H9 (cell line): ENCODE measurements at regions not wholly inside any gene's neighbourhood (a gene's known extent, or its start where the extent isn't known, plus 50 kb on each side); places are given as distances from the start of the nearest gene placed in this dataset.

Source experiments
- DNase-seq: peaks from one replicate; pipeline ENCODE4 v3.0.0-alpha.2; 2017
- H2AFZ ChIP-seq: one replicate; pipeline ENCODE4 v1.6.1; 2013; ENCODE audit warnings: mild to moderate bottlenecking, low read length, control low read depth, moderate library complexity
- H2AK5ac ChIP-seq: 2 replicates; pipeline ENCODE4 v1.6.1; 2013; ENCODE audit warnings: low read length, control low read depth, mixed read lengths; ENCODE audit not compliant: insufficient read length
- H2BK120ac ChIP-seq: one replicate; pipeline ENCODE4 v1.6.1; 2013; ENCODE audit warnings: low read depth, mild to moderate bottlenecking, low read length, control low read depth, inconsistent platforms; ENCODE audit not compliant: poor library complexity, severe bottlenecking
- H2BK12ac ChIP-seq: 2 replicates; pipeline ENCODE4 v1.6.1; 2013; ENCODE audit warnings: low read length, control low read depth, mixed read lengths, low read depth; ENCODE audit not compliant: insufficient read length
- H2BK15ac ChIP-seq: 2 replicates; pipeline ENCODE4 v1.6.1; 2013; ENCODE audit warnings: low read depth, low read length, control low read depth
- H2BK20ac ChIP-seq: one replicate; pipeline ENCODE4 v1.6.1; 2013; ENCODE audit warnings: low read depth, mild to moderate bottlenecking, low read length, control low read depth, inconsistent platforms; ENCODE audit not compliant: poor library complexity, severe bottlenecking
- H2BK5ac ChIP-seq: 2 replicates; pipeline ENCODE4 v1.6.1; 2013; ENCODE audit warnings: low read length, control low read depth, mixed read lengths; ENCODE audit not compliant: insufficient read length
- H3K14ac ChIP-seq: 2 replicates; pipeline ENCODE4 v1.6.1; 2013; ENCODE audit warnings: low read length, control low read depth; ENCODE audit not compliant: insufficient read depth
- H3K18ac ChIP-seq: 2 replicates; pipeline ENCODE4 v1.6.1; 2013; ENCODE audit warnings: low read depth, mild to moderate bottlenecking, mixed read lengths, low read length, control low read depth; ENCODE audit not compliant: insufficient read length
- H3K23ac ChIP-seq: 2 replicates; pipeline ENCODE4 v1.6.1; 2013; ENCODE audit warnings: low read length, control low read depth, mixed read lengths, low read depth; ENCODE audit not compliant: insufficient read length
- H3K23me2 ChIP-seq: 2 replicates; pipeline ENCODE4 v1.6.1; 2013; ENCODE audit warnings: low read depth, mild to moderate bottlenecking, mixed read lengths, low read length, control low read depth; ENCODE audit not compliant: insufficient read length, poor library complexity, severe bottlenecking
- H3K27ac ChIP-seq: 2 replicates; pipeline ENCODE4 v1.5.1; 2013; ENCODE audit warnings: low read length, control low read depth, mixed read lengths, low read depth; ENCODE audit not compliant: insufficient read length
- H3K27me3 ChIP-seq: 2 replicates; pipeline ENCODE4 v1.6.1; 2013; ENCODE audit warnings: low read length, control low read depth, inconsistent platforms; ENCODE audit not compliant: insufficient read depth
- H3K4ac ChIP-seq: 2 replicates; pipeline ENCODE4 v1.6.1; 2013; ENCODE audit warnings: low read depth, mild to moderate bottlenecking, control low read depth, inconsistent platforms, low read length, moderate library complexity
- H3K4me1 ChIP-seq: 2 replicates; pipeline ENCODE4 v1.6.1; 2013; ENCODE audit warnings: low read length, control low read depth, inconsistent platforms; ENCODE audit not compliant: insufficient read depth
- H3K4me2 ChIP-seq: 2 replicates; pipeline ENCODE4 v1.6.1; 2013; ENCODE audit warnings: low read length, control low read depth, mixed read lengths; ENCODE audit not compliant: insufficient read length, insufficient read depth
- H3K56ac ChIP-seq: 2 replicates; pipeline ENCODE4 v1.6.1; 2013; ENCODE audit warnings: low read depth, mild to moderate bottlenecking, mixed read lengths, low read length, control low read depth; ENCODE audit not compliant: insufficient read length
- H3K79me1 ChIP-seq: 2 replicates; pipeline ENCODE4 v1.6.1; 2013; ENCODE audit warnings: low read depth, mild to moderate bottlenecking, moderate library complexity, low read length, control low read depth, inconsistent platforms; ENCODE audit not compliant: insufficient read depth, poor library complexity, severe bottlenecking
- H3K79me2 ChIP-seq: 2 replicates; pipeline ENCODE4 v1.6.1; 2013; ENCODE audit warnings: low read length, control low read depth, inconsistent platforms; ENCODE audit not compliant: insufficient read depth
- H3K9ac ChIP-seq: 2 replicates; pipeline ENCODE4 v1.6.1; 2013; ENCODE audit warnings: low read length, control low read depth, mixed read lengths; ENCODE audit not compliant: insufficient read length; ENCODE audit errors: extremely low read depth
- H3K9me3 ChIP-seq: one replicate; pipeline ENCODE4 v1.6.1; 2013; ENCODE audit warnings: low read depth, low read length, inconsistent platforms; ENCODE audit not compliant: control insufficient read depth
- H3T11ph ChIP-seq: one replicate; pipeline ENCODE4 v1.6.1; 2013; ENCODE audit warnings: mild to moderate bottlenecking, low read length, control low read depth, inconsistent platforms
- H4K20me1 ChIP-seq: one replicate; pipeline ENCODE4 v1.6.1; 2013; ENCODE audit not compliant: control insufficient read depth, insufficient read length, insufficient read depth
- H4K5ac ChIP-seq: 2 replicates; pipeline ENCODE4 v1.6.1; 2013; ENCODE audit warnings: low read depth, mild to moderate bottlenecking, mixed read lengths, low read length, control low read depth; ENCODE audit not compliant: insufficient read length
- H4K8ac ChIP-seq: replicated peaks from 2 replicates; pipeline ENCODE4 v1.6.1; 2013; ENCODE audit warnings: low read length, control low read depth, mixed read lengths, low read depth; ENCODE audit not compliant: insufficient read length
- H4K91ac ChIP-seq: 2 replicates; pipeline ENCODE4 v1.6.1; 2013; ENCODE audit warnings: low read depth, mild to moderate bottlenecking, moderate library complexity, mixed read lengths, low read length, control low read depth; ENCODE audit not compliant: insufficient read length
- H3K27ac Mint-ChIP-seq, 3 experiments: 2 replicates in 2 of 3; 3 replicates in 1 of 3; pipeline ENCODE4 v1.8.0; 2020 to 2021; ENCODE audit warnings: mixed read lengths in 3 of 3, mild to moderate bottlenecking in 1 of 3, moderate library complexity in 1 of 3
- H3K27me3 Mint-ChIP-seq: 2 replicates; pipeline ENCODE4 v1.8.0; 2021; ENCODE audit warnings: low read depth, mild to moderate bottlenecking, moderate library complexity, mixed read lengths
- H3K36me3 Mint-ChIP-seq, 3 experiments: 2 replicates in 2 of 3; 3 replicates in 1 of 3; pipeline ENCODE4 v1.8.0; 2020 to 2021; ENCODE audit warnings: low read depth in 3 of 3, mixed read lengths in 3 of 3; ENCODE audit not compliant: insufficient read depth in 1 of 3
- H3K4me1 Mint-ChIP-seq, 2 experiments: 2 replicates each; pipeline ENCODE4 v1.8.0; 2020; ENCODE audit warnings: mixed read lengths in 2 of 2
- H3K4me3 Mint-ChIP-seq, 2 experiments: 2 replicates in 1 of 2; 3 replicates in 1 of 2; pipeline ENCODE4 v1.8.0; 2020 to 2021; ENCODE audit warnings: mild to moderate bottlenecking in 2 of 2, mixed read lengths in 2 of 2, moderate library complexity in 1 of 2
- H3K9me3 Mint-ChIP-seq, 2 experiments: 2 replicates in 1 of 2; 3 replicates in 1 of 2; pipeline ENCODE4 v1.8.0; 2020; ENCODE audit warnings: mild to moderate bottlenecking in 2 of 2, mixed read lengths in 2 of 2, moderate library complexity in 1 of 2
- CTCF ChIP-seq: fragments of 200-600 bp; sonication (generic); conservative IDR thresholded peaks from 3 replicates; pipeline ENCODE4 v1.8.0; 2021; ENCODE audit warnings: antibody characterized with exemption, mild to moderate bottlenecking
- WGBS: extraction: QIAGEN DNeasy Blood & Tissue Kit; methylation state at CpG from one replicate; pipeline ENCODE4 v1.1.7; 2013; ENCODE audit warnings: missing lambda C conversion rate, low lambda C conversion rate, mixed read lengths; ENCODE audit not compliant: insufficient read length; ENCODE audit errors: extremely low coverage; 5-methylcytosine and 5-hydroxymethylcytosine counted together

GRCh38 chr5:20497356-20497755 lies 509.4 kb upstream of the CDH18 start:
- Histone ChIP-seq H2BK15ac (no peak overlapping the region), H2AK5ac (no peak overlapping the region), H3K27ac (no peak overlapping the region), H4K8ac (no peak overlapping the region), H3K27me3 (no peaks in the 10 kb centered on the region), H2AFZ (no peak overlapping the region), H3K18ac (no peak overlapping the region), H3K4me2 (no peak overlapping the region), H3K9ac (no peak overlapping the region), H3K56ac (no peak overlapping the region), H2BK5ac (no peak overlapping the region), H4K5ac (no peak overlapping the region), H3K9me3 (no peaks in the 10 kb centered on the region), H3K4me1 (no peaks in the 10 kb centered on the region), H2BK20ac (no peak overlapping the region), H3K79me2 (no peaks in the 10 kb centered on the region), H3K23ac (no peak overlapping the region), H3K23me2 (no peaks in the 10 kb centered on the region), H3K14ac (no peak overlapping the region), H3K79me1 (no peaks in the 10 kb centered on the region), H2BK12ac (no peak overlapping the region), H3T11ph (no peak overlapping the region), H4K91ac (no peak overlapping the region), H2BK120ac (no peak overlapping the region), H3K4ac (no peak overlapping the region), H4K20me1 (no peaks in the 10 kb centered on the region)
- Mint-ChIP-seq H3K4me1 (peaks cover 0 to 2% of the 10 kb centered on the region in 2 experiments; a peak in 1 of 4 replicates), H3K27ac (no peak overlapping the region), H3K36me3 (no peaks in the 10 kb centered on the region), H3K27me3 (no peaks in the 10 kb centered on the region; the same call in 1 of the 2 replicates), H3K4me3 (no peak overlapping the region), H3K9me3 (no peaks in the 10 kb centered on the region)
- WGBS, result no CpG with 5 or more reads among the region's 2 CpGs
- DNase-seq, result no peak
- no peak for TF ChIP-seq CTCF
